K562 (cell line): ENCODE measurements at regions not wholly inside any gene's neighbourhood (a gene's known extent, or its start where the extent isn't known, plus 50 kb on each side); places are given as distances from the start of the nearest gene placed in this dataset.

Experiments
- ATAC-seq: fragments of 200-7000 bp; cut with Tn5 transposase; 3 replicates; pipeline ENCODE4 v1.9.1; 2020; ENCODE audit warnings: moderate library complexity
- BruUV-seq: library from RNA; stranded (reverse); fragments of 400-500 nt; replicated peaks from 2 replicates; lab custom pipeline; 2021; lab: Mats Ljungman, UMichigan
- CTCF ChIA-PET: fragments of 300-600 bp; formaldehyde crosslinking; extraction: SDS; loops from one replicate; lab custom pipeline; 2021; ENCODE audit warnings: low intra/inter-chr PET ratio; lab: Yijun Ruan, JAX
- POLR2A ChIA-PET: fragments of 300-600, 350-650 bp; sonication (Branson Sonifier 250); formaldehyde crosslinking; extraction: SDS; loops from one replicate; lab custom pipeline; 2021; ENCODE audit warnings: antibody characterized with exemption, inconsistent platforms; lab: Yijun Ruan, JAX
- DNase-seq, 4 experiments: peaks; one replicate each; pipeline versions ENCODE4 v3.0.0 to v3.0.0-alpha.2; 2011 to 2018; ENCODE audit warnings: low spot score in 3 of 4, mixed read lengths in 3 of 4; ENCODE audit errors: extremely low read depth in 1 of 4
- FAIRE-seq: peaks from 2 replicates; lab custom pipeline; 2011; peaks lifted over from hg19 to GRCh38; lab: Jason Lieb, UNC
- H2AFZ ChIP-seq: 2 replicates; pipeline ENCODE4 v1.6.0; 2011; ENCODE audit warnings: low read depth, low read length, control low read depth, inconsistent platforms
- H3K27ac ChIP-seq: fragments of 200-600 bp; 3 replicates; pipeline ENCODE4 v1.8.0; 2011; ENCODE audit warnings: low read depth, mild to moderate bottlenecking, control low read depth, inconsistent platforms, low read length, moderate library complexity, mixed read lengths; ENCODE audit errors: extremely low read depth
- H3K27me3 ChIP-seq, 2 experiments: fragments of 300-600 bp in 1 of 2; 2 replicates in 1 of 2; 3 replicates in 1 of 2; pipeline versions ENCODE4 v1.6.0 to v1.8.0; 2011; ENCODE audit warnings: inconsistent platforms in 2 of 2, low read length in 2 of 2, mild to moderate bottlenecking in 1 of 2, mixed read lengths in 1 of 2, moderate library complexity in 1 of 2; ENCODE audit not compliant: control insufficient read depth in 2 of 2, insufficient read depth in 2 of 2
- H3K36me3 ChIP-seq: fragments of 300-600 bp; 3 replicates; pipeline ENCODE4 v1.8.0; 2011; ENCODE audit warnings: mild to moderate bottlenecking, low read length, inconsistent platforms; ENCODE audit not compliant: control insufficient read depth, insufficient read depth
- H3K4me1 ChIP-seq, 2 experiments: fragments of 200-600 bp in 1 of 2; replicated peaks in 1 of 2; 2 replicates in 1 of 2; 3 replicates in 1 of 2; pipeline versions ENCODE4 v1.5.1 to v1.8.0; 2011; ENCODE audit warnings: inconsistent platforms in 2 of 2, low read length in 2 of 2, mild to moderate bottlenecking in 1 of 2, mixed read lengths in 1 of 2, moderate library complexity in 1 of 2; ENCODE audit not compliant: control insufficient read depth in 2 of 2, insufficient read depth in 2 of 2
- H3K4me2 ChIP-seq: 2 replicates; pipeline ENCODE4 v1.6.1; 2011; ENCODE audit warnings: low read length, control low read depth, inconsistent platforms, mixed read lengths; ENCODE audit not compliant: insufficient read depth
- H3K4me3 ChIP-seq: fragments of 200-600 bp; sonication (generic), shearing (Covaris generic); 2 replicates; pipeline ENCODE4 v1.5.1; 2016; ENCODE audit warnings: control low read depth, inconsistent platforms
- H3K79me2 ChIP-seq: fragments of 200-600 bp; 3 replicates; pipeline ENCODE4 v1.8.0; 2011; ENCODE audit warnings: low read length, inconsistent platforms; ENCODE audit not compliant: control insufficient read depth, insufficient read depth
- H3K9ac ChIP-seq, 2 experiments: 2 replicates each; pipeline versions ENCODE4 v1.6.0 to v1.6.1; 2011; ENCODE audit warnings: low read depth in 2 of 2, low read length in 2 of 2, control low read depth in 1 of 2, inconsistent platforms in 1 of 2, mild to moderate bottlenecking in 1 of 2, mixed read lengths in 1 of 2; ENCODE audit not compliant: insufficient read depth in 1 of 2
- H3K9me1 ChIP-seq: one replicate; pipeline ENCODE4 v1.6.0; 2011; ENCODE audit warnings: inconsistent platforms, mild to moderate bottlenecking, low read length, moderate library complexity; ENCODE audit not compliant: control insufficient read depth, insufficient read depth
- H3K9me3 ChIP-seq: replicated peaks from 2 replicates; pipeline ENCODE4 v1.5.1; 2011; ENCODE audit warnings: low read depth, low read length, inconsistent platforms; ENCODE audit not compliant: control insufficient read depth, insufficient read depth
- H4K20me1 ChIP-seq: replicated peaks from 2 replicates; pipeline ENCODE4 v1.6.1; 2011; ENCODE audit warnings: low read length, inconsistent platforms, mixed read lengths; ENCODE audit not compliant: control insufficient read depth, insufficient read depth
- ADNP ChIP-seq: fragments of 200-800 bp; sonication (Bioruptor generic); IDR thresholded peaks from 2 replicates; pipeline ENCODE4 v1.6.1; 2016; ENCODE audit warnings: missing genetic modification characterization, missing compliant biosample characterization
- DIDO1 ChIP-seq: fragments of 450-650 bp; IDR thresholded peaks from 2 replicates; pipeline ENCODE4 v1.6.1; 2016; ENCODE audit warnings: low read depth, missing biosample characterization, missing genetic modification characterization
- HDAC3 ChIP-seq: fragments of 450-650 bp; IDR thresholded peaks from 2 replicates; pipeline ENCODE4 v1.6.1; 2018; ENCODE audit warnings: borderline replicate concordance, mild to moderate bottlenecking, moderate library complexity; ENCODE audit not compliant: partially characterized antibody
- KLF16 ChIP-seq: IDR thresholded peaks from 2 replicates; pipeline ENCODE4 v1.6.1; 2016; ENCODE audit warnings: antibody characterized with exemption
- MIER1 ChIP-seq: fragments of 450-650 bp; IDR thresholded peaks from 2 replicates; pipeline ENCODE4 v1.6.1; 2016; ENCODE audit warnings: antibody characterized with exemption, mild to moderate bottlenecking, low read depth
- MTA3 ChIP-seq: fragments of 450-650 bp; formaldehyde crosslinking; IDR thresholded peaks from 2 replicates; pipeline ENCODE4 v1.6.1; 2017; ENCODE audit warnings: mild to moderate bottlenecking, borderline replicate concordance
- MXI1 ChIP-seq: IDR thresholded peaks from 2 replicates; pipeline ENCODE4 v1.6.1; 2011; ENCODE audit warnings: low read depth, mild to moderate bottlenecking, improper control_type of control experiment, low read length
- POLR2G ChIP-seq: fragments of 200-400 bp; formaldehyde crosslinking; IDR thresholded peaks from 2 replicates; pipeline ENCODE4 v1.6.1; 2017; ENCODE audit warnings: low read depth, mild to moderate bottlenecking, antibody characterized with exemption, low read length, moderate library complexity
- ZNF561 ChIP-seq: fragments of 450-650 bp; formaldehyde crosslinking; conservative IDR thresholded peaks from 2 replicates; pipeline ENCODE4 v1.4.0; 2020; ENCODE audit warnings: mild to moderate bottlenecking, moderate library complexity
- WGBS: fragments of 100-300 bp; shearing (Covaris generic); methylation state at CpG from one replicate; pipeline ENCODE4 v1.1.6; 2016; ENCODE audit warnings: low coverage, mixed read lengths; ENCODE audit not compliant: insufficient coverage; ENCODE audit errors: missing lambda C conversion rate; 5-methylcytosine and 5-hydroxymethylcytosine counted together
- in situ Hi-C: fragments of 300-500 bp; cut with MboI; formaldehyde crosslinking; loops from 4 replicates; pipeline ENCODE4 v1.15.0; 2018; ENCODE audit warnings: inconsistent platforms, mixed read lengths
- intact Hi-C: fragments of 100-400 bp; cut with micrococcal nuclease; formaldehyde crosslinking; loops from 2 replicates; pipeline ENCODE4 v1.14.2; 2022

GRCh38 chr14:87430810-87431209, 562.2 kb downstream of the GALC start (continued):
- no peak for TF ChIP-seq MIER1

DNA sequence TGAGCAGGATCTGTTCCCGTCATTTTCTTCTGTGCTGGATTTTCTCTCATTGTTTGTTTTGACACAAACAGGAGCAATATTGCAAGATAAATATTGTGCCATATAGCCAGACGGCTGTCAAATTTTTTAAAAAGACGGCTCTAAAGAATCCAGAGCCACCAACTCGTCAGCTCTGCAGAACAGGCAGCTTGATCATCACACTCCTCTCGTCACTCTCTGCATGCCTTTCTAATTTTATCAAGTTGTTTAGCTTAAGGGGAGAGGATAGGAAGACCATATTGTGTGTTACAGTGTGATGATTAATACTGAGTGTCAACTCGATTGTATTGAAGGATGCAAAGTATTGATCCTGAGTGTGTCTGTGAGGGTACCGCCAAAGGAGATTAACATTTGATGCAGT, 562.8 kb downstream of the GALC start:
- BruUV-seq = no TSS peak
- Histone ChIP-seq H3K79me2 (no peaks in the 10 kb centered on the region), H3K4me1 (no peaks in the 10 kb centered on the region), H3K27ac (no peak overlapping the region), H3K9me3 (no peaks in the 10 kb centered on the region), H3K4me2 (no peak overlapping the region), H3K9ac (no peak overlapping the region), H3K36me3 (no peaks in the 10 kb centered on the region), H3K27me3 (no peaks in the 10 kb centered on the region), H3K4me3 (no peak overlapping the region), H4K20me1 (no peaks in the 10 kb centered on the region), H3K9me1 (no peaks in the 10 kb centered on the region), H2AFZ (no peak overlapping the region)
- no peak for TF ChIP-seq KLF16
- no peak for TF ChIP-seq ZNF561 (CRISPR knock-in tag)
- TF ChIP-seq MTA3 = no peak
- TF ChIP-seq MXI1 = no peak
- no peak for TF ChIP-seq ADNP
- TF ChIP-seq DIDO1 = no peak
- TF ChIP-seq POLR2G = no peak
- TF ChIP-seq HDAC3 = no peak
- in situ Hi-C loops = no loop called here
- DNase-seq (no peak), ATAC-seq (no peak), FAIRE-seq (no peak)
- ChIA-PET CTCF (no interaction called here), POLR2A (no interaction called here)
- 1% methylated on average over 7 of the region's 7 CpGs for WGBS
- intact Hi-C loops = no loop called here
